A549 (cell line): ENCODE measurements at regions not wholly inside any gene's neighbourhood (a gene's known extent, or its start where the extent isn't known, plus 50 kb on each side); places are given as distances from the start of the nearest gene placed in this dataset.

ENCODE experiments used
- CHD2 ChIP-seq: fragments of 150-350 bp; IDR thresholded peaks from 2 replicates; pipeline ENCODE4 v1.6.1; 2014; ENCODE audit warnings: low read length; ENCODE audit not compliant: partially characterized antibody
- ESRRA ChIP-seq: fragments of 150-350 bp; IDR thresholded peaks from 2 replicates; pipeline ENCODE4 v1.6.1; 2014; ENCODE audit warnings: mild to moderate bottlenecking, low read length, borderline replicate concordance
- JUN ChIP-seq, 2 experiments: fragments of >200 bp; sonication (Bioruptor Twin); formaldehyde crosslinking; IDR thresholded peaks; 2 replicates in 1 of 2; 3 replicates in 1 of 2; pipeline ENCODE4 v1.6.1; 2016 to 2017
- NR3C1 ChIP-seq: fragments of >200 bp; sonication (Bioruptor Twin); formaldehyde crosslinking; IDR thresholded peaks from 3 replicates; pipeline ENCODE4 v1.6.1; 2017
- POLR2A ChIP-seq: IDR thresholded peaks from 2 replicates; pipeline ENCODE4 v1.6.1; 2012; ENCODE audit warnings: mild to moderate bottlenecking, low read length
- POLR2AphosphoS2 ChIP-seq: conservative IDR thresholded peaks from 2 replicates; pipeline ENCODE4 v1.6.1; 2012; ENCODE audit warnings: low read length, improper control_type of control experiment, inconsistent platforms
- RCOR1 ChIP-seq: fragments of 150-350 bp; IDR thresholded peaks from 2 replicates; pipeline ENCODE4 v1.6.1; 2014; ENCODE audit warnings: antibody characterized with exemption, low read length, low read depth
- SMC3 ChIP-seq: fragments of >200 bp; sonication (Bioruptor Twin); formaldehyde crosslinking; IDR thresholded peaks from 3 replicates; pipeline ENCODE4 v1.6.1; 2018; ENCODE audit warnings: inconsistent platforms
- ZC3H11A ChIP-seq: fragments of 450-650 bp; IDR thresholded peaks from 2 replicates; pipeline ENCODE4 v1.6.1; 2014; ENCODE audit warnings: antibody characterized with exemption, mild to moderate bottlenecking
- TF ChIP-seq, protein P1 (sequence below): fragments of >200 bp; sonication (Bioruptor Twin); formaldehyde crosslinking; IDR thresholded peaks from 3 replicates; pipeline ENCODE4 v1.5.1; 2016
- TF ChIP-seq, protein P2 (sequence below): fragments of 150-350 bp; IDR thresholded peaks from 2 replicates; pipeline ENCODE4 v1.6.1; 2014; ENCODE audit warnings: low read depth, mild to moderate bottlenecking, low read length
- TF ChIP-seq, protein P3 (sequence below): IDR thresholded peaks from 2 replicates; pipeline ENCODE4 v1.6.1; 2012

DNA sequence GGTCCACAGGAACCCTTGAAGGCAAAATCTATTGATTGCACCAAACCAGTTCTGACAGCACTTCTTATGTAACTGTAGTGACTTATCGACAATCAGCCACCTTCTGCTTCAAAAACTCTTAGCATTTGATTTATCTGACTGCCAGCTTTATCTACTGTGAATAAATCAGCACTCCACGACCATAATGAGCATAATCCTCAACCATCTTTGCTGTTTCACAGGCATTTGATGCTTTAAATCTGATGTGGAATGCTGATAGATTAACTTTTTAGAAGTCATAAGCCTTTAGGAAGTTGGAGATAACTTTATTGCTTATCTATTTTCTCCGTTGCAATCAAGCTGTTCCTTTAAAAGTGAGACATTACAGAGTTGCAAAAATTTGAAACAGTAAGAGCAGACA is 101.5 kb upstream of the PTCHD4 start:
- TF ChIP-seq ZC3H11A (no peak), SMC3 (no peak), CHD2 (no peak), JUN (IDR thresholded peaks at IDR 0.05) (no peak), NR3C1 (no peak), ESRRA (no peak), POLR2A (no peak), POLR2AphosphoS2 (no peak), RCOR1 (no peak)
- TF ChIP-seq, protein P1, sequence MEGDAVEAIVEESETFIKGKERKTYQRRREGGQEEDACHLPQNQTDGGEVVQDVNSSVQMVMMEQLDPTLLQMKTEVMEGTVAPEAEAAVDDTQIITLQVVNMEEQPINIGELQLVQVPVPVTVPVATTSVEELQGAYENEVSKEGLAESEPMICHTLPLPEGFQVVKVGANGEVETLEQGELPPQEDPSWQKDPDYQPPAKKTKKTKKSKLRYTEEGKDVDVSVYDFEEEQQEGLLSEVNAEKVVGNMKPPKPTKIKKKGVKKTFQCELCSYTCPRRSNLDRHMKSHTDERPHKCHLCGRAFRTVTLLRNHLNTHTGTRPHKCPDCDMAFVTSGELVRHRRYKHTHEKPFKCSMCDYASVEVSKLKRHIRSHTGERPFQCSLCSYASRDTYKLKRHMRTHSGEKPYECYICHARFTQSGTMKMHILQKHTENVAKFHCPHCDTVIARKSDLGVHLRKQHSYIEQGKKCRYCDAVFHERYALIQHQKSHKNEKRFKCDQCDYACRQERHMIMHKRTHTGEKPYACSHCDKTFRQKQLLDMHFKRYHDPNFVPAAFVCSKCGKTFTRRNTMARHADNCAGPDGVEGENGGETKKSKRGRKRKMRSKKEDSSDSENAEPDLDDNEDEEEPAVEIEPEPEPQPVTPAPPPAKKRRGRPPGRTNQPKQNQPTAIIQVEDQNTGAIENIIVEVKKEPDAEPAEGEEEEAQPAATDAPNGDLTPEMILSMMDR = no peak
- TF ChIP-seq, protein P2, sequence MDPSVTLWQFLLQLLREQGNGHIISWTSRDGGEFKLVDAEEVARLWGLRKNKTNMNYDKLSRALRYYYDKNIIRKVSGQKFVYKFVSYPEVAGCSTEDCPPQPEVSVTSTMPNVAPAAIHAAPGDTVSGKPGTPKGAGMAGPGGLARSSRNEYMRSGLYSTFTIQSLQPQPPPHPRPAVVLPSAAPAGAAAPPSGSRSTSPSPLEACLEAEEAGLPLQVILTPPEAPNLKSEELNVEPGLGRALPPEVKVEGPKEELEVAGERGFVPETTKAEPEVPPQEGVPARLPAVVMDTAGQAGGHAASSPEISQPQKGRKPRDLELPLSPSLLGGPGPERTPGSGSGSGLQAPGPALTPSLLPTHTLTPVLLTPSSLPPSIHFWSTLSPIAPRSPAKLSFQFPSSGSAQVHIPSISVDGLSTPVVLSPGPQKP = no peak
- TF ChIP-seq, protein P3, sequence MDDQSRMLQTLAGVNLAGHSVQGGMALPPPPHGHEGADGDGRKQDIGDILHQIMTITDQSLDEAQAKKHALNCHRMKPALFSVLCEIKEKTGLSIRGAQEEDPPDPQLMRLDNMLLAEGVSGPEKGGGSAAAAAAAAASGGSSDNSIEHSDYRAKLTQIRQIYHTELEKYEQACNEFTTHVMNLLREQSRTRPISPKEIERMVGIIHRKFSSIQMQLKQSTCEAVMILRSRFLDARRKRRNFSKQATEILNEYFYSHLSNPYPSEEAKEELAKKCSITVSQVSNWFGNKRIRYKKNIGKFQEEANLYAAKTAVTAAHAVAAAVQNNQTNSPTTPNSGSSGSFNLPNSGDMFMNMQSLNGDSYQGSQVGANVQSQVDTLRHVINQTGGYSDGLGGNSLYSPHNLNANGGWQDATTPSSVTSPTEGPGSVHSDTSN = no peak
